ENCODE measurements at regions not wholly inside any gene's neighbourhood (a gene's known extent, or its start where the extent isn't known, plus 50 kb on each side); places are given as distances from the start of the nearest gene placed in this dataset.

DNA sequence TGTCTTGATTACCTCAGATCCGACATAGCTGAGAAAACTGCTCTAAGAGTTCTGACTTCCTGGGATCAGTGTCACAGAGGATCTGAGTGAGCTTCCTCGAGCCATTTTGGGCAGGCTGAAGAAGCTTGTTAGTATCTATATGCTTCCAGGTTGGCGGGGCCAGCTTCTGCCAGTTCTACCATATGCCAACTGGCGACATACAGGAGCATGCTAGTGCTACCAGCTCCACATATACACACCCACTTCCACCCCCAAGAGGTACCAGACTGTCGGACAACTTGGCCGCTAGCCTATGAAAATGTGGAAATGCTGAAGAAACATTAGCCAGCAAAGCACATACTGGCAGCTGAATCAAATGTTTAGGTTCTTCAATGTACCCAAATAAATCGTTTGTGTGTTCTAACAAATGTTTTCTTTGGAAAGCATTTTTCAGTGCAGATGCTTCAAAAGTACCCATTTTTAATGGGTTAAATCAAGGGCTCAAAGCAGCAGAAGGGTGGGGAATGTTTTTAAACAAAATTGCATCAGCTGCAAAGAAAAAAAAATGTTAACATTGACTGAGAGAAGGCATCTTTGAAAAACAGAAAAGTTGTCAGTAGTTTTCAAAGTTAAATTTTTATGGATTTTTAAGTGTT lies 163.7 kb downstream of the KLF12 start:
- ChIA-PET CTCF (no interaction called here), POLR2A (no interaction called here), RAD21 (ENCODE audit: low non-redundant PET in 1 of 2, low total read pairs in 2 of 2, uncharacterized antibody in 2 of 2, unreplicated experiment in 2 of 2) (no interaction called here)
- DNase-seq (ENCODE audit: low read depth, low spot score) (no peak), ATAC-seq (no peak)
- intact Hi-C loops (cut with micrococcal nuclease), result no loop called here
- Histone ChIP-seq H3K27me3 (ENCODE audit: insufficient read depth, low read length) (no peaks in the 10 kb centered on the region), H2AFZ (ENCODE audit: low read depth, low read length, poor library complexity, severe bottlenecking) (no peak overlapping the region), H3K9me2 (ENCODE audit: insufficient read depth) (no peaks in the 10 kb centered on the region), H3K4me3 (replicated peaks in 1 of 2; ENCODE audit: low read depth in 1 of 2, low read length in 2 of 2) (no peak overlapping the region), H3K4me2 (ENCODE audit: low read length) (no peak overlapping the region), H3K27ac (ENCODE audit: low read depth, low read length) (no peak overlapping the region), H3K36me3 (ENCODE audit: control insufficient read depth in 1 of 2, insufficient read depth in 2 of 2, low read length in 2 of 2) (no peaks in the 10 kb centered on the region; a peak in 1 of 4 replicates), H4K20me1 (ENCODE audit: insufficient read depth) (no peaks in the 10 kb centered on the region), H3K4me1 (ENCODE audit: control insufficient read depth in 1 of 2, insufficient read depth in 2 of 2, low read length in 2 of 2) (no peaks in the 10 kb centered on the region), H3K9ac (ENCODE audit: low read length) (no peak overlapping the region), H3K79me2 (ENCODE audit: insufficient read depth, low read length) (no peaks in the 10 kb centered on the region), H3K9me3 (ENCODE audit: control insufficient read depth in 1 of 2, insufficient read depth in 1 of 2, low read depth in 1 of 2, low read length in 2 of 2) (no peaks in the 10 kb centered on the region)
- BruUV-seq (replicated peaks), result no TSS peak
- TF ChIP-seq EZH2 (IDR thresholded peaks at IDR 0.05) (no peak), RAD21 (IDR thresholded peaks at IDR 0.05; ENCODE audit: low read depth) (no peak), ZFX (IDR thresholded peaks at IDR 0.05) (no peak), POLR2AphosphoS5 (IDR thresholded peaks at IDR 0.05; ENCODE audit: low read depth, low read length) (no peak), MAX (IDR thresholded peaks at IDR 0.05) (no peak), ELF1 (IDR thresholded peaks at IDR 0.05; ENCODE audit: borderline replicate concordance, low read depth) (no peak), SP1 (IDR thresholded peaks at IDR 0.05; ENCODE audit: low read depth) (no peak), CTCF (IDR thresholded peaks at IDR 0.05 in 2 of 3, conservative IDR thresholded peaks at IDR 0.05 in 1 of 3; ENCODE audit: borderline replicate concordance in 1 of 3, insufficient read depth in 1 of 3, low read depth in 2 of 3, low read length in 2 of 3) (no peak), CBX3 (IDR thresholded peaks at IDR 0.05; ENCODE audit: low read depth) (no peak), POLR2A (IDR thresholded peaks at IDR 0.05; ENCODE audit: borderline replicate concordance, extremely low read depth, insufficient read depth, insufficient read length) (no peak), ZNF274 (IDR thresholded peaks at IDR 0.05; ENCODE audit: low read depth, low read length) (no peak), REST (IDR thresholded peaks at IDR 0.05; ENCODE audit: low read depth) (no peak)
- TF ChIP-seq, protein P1, sequence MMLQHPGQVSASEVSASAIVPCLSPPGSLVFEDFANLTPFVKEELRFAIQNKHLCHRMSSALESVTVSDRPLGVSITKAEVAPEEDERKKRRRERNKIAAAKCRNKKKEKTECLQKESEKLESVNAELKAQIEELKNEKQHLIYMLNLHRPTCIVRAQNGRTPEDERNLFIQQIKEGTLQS (IDR thresholded peaks at IDR 0.05), result no peak

Measured in HCT116 (cell line).